ENCODE measurements at regions not wholly inside any gene's neighbourhood (a gene's known extent, or its start where the extent isn't known, plus 50 kb on each side); places are given as distances from the start of the nearest gene placed in this dataset.

- WGBS = no CpG with 5 or more reads among the region's 3 CpGs
- Histone ChIP-seq H3K4me2 (ENCODE audit: low read length, poor library complexity, severe bottlenecking) (no peak overlapping the region), H2BK5ac (ENCODE audit: low read depth, low read length, poor library complexity, severe bottlenecking) (no peak overlapping the region), H3K9me3 (ENCODE audit: control insufficient read depth, low read length) (peaks cover 4% of the 10 kb centered on the region), H2AK5ac (ENCODE audit: low read length, severe bottlenecking) (no peak overlapping the region), H2BK15ac (ENCODE audit: low read depth, poor library complexity, severe bottlenecking) (no peak overlapping the region), H2BK12ac (ENCODE audit: low read length in 2 of 2) (no peak overlapping the region), H4K91ac (ENCODE audit: low read length) (no peak overlapping the region), H3K14ac (ENCODE audit: low read length in 2 of 2) (no peak overlapping the region), H3K27me3 (ENCODE audit: control insufficient read depth in 1 of 2, insufficient read depth in 1 of 2, low read length in 2 of 2) (no peaks in the 10 kb centered on the region), H3K23ac (ENCODE audit: low read length in 2 of 2) (no peak overlapping the region), H3K79me1 (replicated peaks; ENCODE audit: low read length, poor library complexity, severe bottlenecking) (no peaks in the 10 kb centered on the region), H3K4me3 (ENCODE audit: insufficient read depth in 1 of 2, low read depth in 1 of 2, low read length in 2 of 2) (no peak overlapping the region), H3K9ac (ENCODE audit: low read length) (no peak overlapping the region), H3K27ac (ENCODE audit: low read length, poor library complexity, severe bottlenecking) (no peak overlapping the region), H2BK120ac (ENCODE audit: low read depth, low read length) (no peak overlapping the region), H3K4ac (ENCODE audit: low read depth in 1 of 2, low read length in 2 of 2) (no peak overlapping the region), H3K18ac (ENCODE audit: low read depth in 1 of 2, low read length in 2 of 2) (no peak overlapping the region), H3K36me3 (ENCODE audit: control insufficient read depth in 1 of 2, insufficient read depth in 2 of 2, low read depth in 1 of 2, low read length in 2 of 2) (no peaks in the 10 kb centered on the region), H4K8ac (ENCODE audit: low read length) (no peak overlapping the region), H3K4me1 (ENCODE audit: control insufficient read depth, insufficient read depth, low read depth, low read length) (no peaks in the 10 kb centered on the region), H2AFZ (ENCODE audit: low read depth, low read length) (no peak overlapping the region)
- peak; percentile 32 for DNase-seq
Measured at GRCh38 chrX:113644426-113644825, 803.8 kb upstream of the AMOT start.

DNA sequence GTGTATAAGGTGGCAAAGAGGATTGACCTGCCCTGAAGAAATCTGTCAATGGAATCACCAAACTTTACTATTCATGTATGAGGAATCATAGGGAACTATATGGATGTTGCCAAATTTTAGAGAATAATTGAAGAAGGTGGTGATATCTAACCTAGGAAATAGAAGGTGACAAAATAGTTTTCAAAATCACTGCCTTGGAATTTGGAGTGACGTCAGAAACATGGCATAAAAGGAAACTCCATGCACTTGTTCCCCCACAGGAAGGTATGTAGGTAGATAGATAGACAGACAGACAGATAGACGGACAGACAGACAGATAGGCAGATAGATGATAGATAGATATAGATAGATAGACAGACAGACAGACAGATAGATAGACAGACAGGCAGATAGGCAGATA, 793.9 kb upstream of the AMOT start:
- no peaks in the 10 kb centered on the region for H3K4me1 ChIP-seq (ENCODE audit: control insufficient read depth, insufficient read depth, low read depth, low read length)
- H2BK5ac ChIP-seq (ENCODE audit: low read depth, low read length, poor library complexity, severe bottlenecking) = no peak overlapping the region
- 87% methylated on average over 2 of the region's 2 CpGs for WGBS
- H3K23ac ChIP-seq (ENCODE audit: low read length in 2 of 2) = no peak overlapping the region
- H3K14ac ChIP-seq (ENCODE audit: low read length in 2 of 2) = no peak overlapping the region
- no peaks in the 10 kb centered on the region for H3K36me3 ChIP-seq (ENCODE audit: control insufficient read depth in 1 of 2, insufficient read depth in 2 of 2, low read depth in 1 of 2, low read length in 2 of 2)
- H3K4ac ChIP-seq (ENCODE audit: low read depth in 1 of 2, low read length in 2 of 2) = no peak overlapping the region
- no peak overlapping the region for H2BK15ac ChIP-seq (ENCODE audit: low read depth, poor library complexity, severe bottlenecking)
- H3K27ac ChIP-seq (ENCODE audit: low read length, poor library complexity, severe bottlenecking) = no peak overlapping the region
- no peak overlapping the region for H2BK120ac ChIP-seq (ENCODE audit: low read depth, low read length)
- no peaks in the 10 kb centered on the region for H3K79me1 ChIP-seq (replicated peaks; ENCODE audit: low read length, poor library complexity, severe bottlenecking)
- H3K9me3 ChIP-seq (ENCODE audit: control insufficient read depth, low read length) = no peaks in the 10 kb centered on the region
- no peak overlapping the region for H3K4me2 ChIP-seq (ENCODE audit: low read length, poor library complexity, severe bottlenecking)
- no peak overlapping the region for H2AK5ac ChIP-seq (ENCODE audit: low read length, severe bottlenecking)
- H3K9ac ChIP-seq (ENCODE audit: low read length) = no peak overlapping the region
- no peak for DNase-seq
- no peak overlapping the region for H3K18ac ChIP-seq (ENCODE audit: low read depth in 1 of 2, low read length in 2 of 2)
- no peak overlapping the region for H4K8ac ChIP-seq (ENCODE audit: low read length)
- no peak overlapping the region for H2BK12ac ChIP-seq (ENCODE audit: low read length in 2 of 2)
- H2AFZ ChIP-seq (ENCODE audit: low read depth, low read length) = no peak overlapping the region
- peaks cover 0 to 9% of the 10 kb centered on the region in 2 experiments for H3K27me3 ChIP-seq (ENCODE audit: control insufficient read depth in 1 of 2, insufficient read depth in 1 of 2, low read length in 2 of 2)
- H3K4me3 ChIP-seq (ENCODE audit: insufficient read depth in 1 of 2, low read depth in 1 of 2, low read length in 2 of 2) = no peak overlapping the region
- no peak overlapping the region for H4K91ac ChIP-seq (ENCODE audit: low read length)

DNA sequence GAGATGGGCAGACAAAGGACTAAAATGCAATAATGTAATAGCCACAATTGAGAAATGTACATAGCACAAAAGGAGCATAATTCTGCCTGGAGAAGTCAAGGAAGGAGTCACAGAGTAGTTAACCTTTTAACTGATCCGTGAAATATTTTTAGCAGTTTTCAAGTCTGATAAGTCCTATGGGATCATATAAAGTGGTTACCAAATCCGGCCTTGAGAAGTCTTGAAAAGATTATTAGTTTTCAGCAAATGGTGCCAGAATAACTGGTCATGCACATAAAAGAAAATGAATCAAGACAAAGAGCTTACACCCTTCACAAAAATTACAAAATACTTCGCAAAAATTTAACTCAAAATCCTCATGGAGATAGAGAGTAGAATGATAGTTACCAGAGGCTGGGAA, 788.7 kb upstream of the AMOT start:
- no peaks in the 10 kb centered on the region for H3K79me1 ChIP-seq (replicated peaks; ENCODE audit: low read length, poor library complexity, severe bottlenecking)
- no peaks in the 10 kb centered on the region for H3K4me1 ChIP-seq (ENCODE audit: control insufficient read depth, insufficient read depth, low read depth, low read length)
- 100% methylated on average over 1 of the region's 3 CpGs for WGBS
- H2AFZ ChIP-seq (ENCODE audit: low read depth, low read length) = no peak overlapping the region
- no peak overlapping the region for H3K4me2 ChIP-seq (ENCODE audit: low read length, poor library complexity, severe bottlenecking)
- no peak overlapping the region for H3K14ac ChIP-seq (ENCODE audit: low read length in 2 of 2)
- H3K27ac ChIP-seq (ENCODE audit: low read length, poor library complexity, severe bottlenecking) = no peak overlapping the region
- no peak overlapping the region for H2AK5ac ChIP-seq (ENCODE audit: low read length, severe bottlenecking)
- H4K91ac ChIP-seq (ENCODE audit: low read length) = no peak overlapping the region
- no peak overlapping the region for H3K18ac ChIP-seq (ENCODE audit: low read depth in 1 of 2, low read length in 2 of 2)
- H2BK120ac ChIP-seq (ENCODE audit: low read depth, low read length) = no peak overlapping the region
- H2BK5ac ChIP-seq (ENCODE audit: low read depth, low read length, poor library complexity, severe bottlenecking) = no peak overlapping the region
- H3K23ac ChIP-seq (ENCODE audit: low read length in 2 of 2) = no peak overlapping the region
- no peak for DNase-seq
- H2BK12ac ChIP-seq (ENCODE audit: low read length in 2 of 2) = no peak overlapping the region
- H2BK15ac ChIP-seq (ENCODE audit: low read depth, poor library complexity, severe bottlenecking) = no peak overlapping the region
- no peak overlapping the region for H3K4me3 ChIP-seq (ENCODE audit: insufficient read depth in 1 of 2, low read depth in 1 of 2, low read length in 2 of 2)
- H4K8ac ChIP-seq (ENCODE audit: low read length) = no peak overlapping the region
- no peak overlapping the region for H3K4ac ChIP-seq (ENCODE audit: low read depth in 1 of 2, low read length in 2 of 2)
- H3K9ac ChIP-seq (ENCODE audit: low read length) = no peak overlapping the region
- H3K9me3 ChIP-seq (ENCODE audit: control insufficient read depth, low read length) = peaks cover 2% of the 10 kb centered on the region
- peaks cover 0 to 11% of the 10 kb centered on the region in 2 experiments for H3K27me3 ChIP-seq (ENCODE audit: control insufficient read depth in 1 of 2, insufficient read depth in 1 of 2, low read length in 2 of 2)
- H3K36me3 ChIP-seq (ENCODE audit: control insufficient read depth in 1 of 2, insufficient read depth in 2 of 2, low read depth in 1 of 2, low read length in 2 of 2) = no peaks in the 10 kb centered on the region

GRCh38 chrX:113594123-113594841, 753.7 kb upstream of the AMOT start:
- H2AK5ac ChIP-seq (ENCODE audit: low read length, severe bottlenecking) = no peak overlapping the region
- no peaks in the 10 kb centered on the region for H3K4me1 ChIP-seq (ENCODE audit: control insufficient read depth, insufficient read depth, low read depth, low read length)
- H3K4me2 ChIP-seq (ENCODE audit: low read length, poor library complexity, severe bottlenecking) = no peak overlapping the region
- no peak overlapping the region for H2BK5ac ChIP-seq (ENCODE audit: low read depth, low read length, poor library complexity, severe bottlenecking)
- H2AFZ ChIP-seq (ENCODE audit: low read depth, low read length) = no peak overlapping the region
- H3K14ac ChIP-seq (ENCODE audit: low read length in 2 of 2) = no peak overlapping the region
- no peaks in the 10 kb centered on the region for H3K79me1 ChIP-seq (replicated peaks; ENCODE audit: low read length, poor library complexity, severe bottlenecking)
- DNase-seq = no peak
- no peak overlapping the region for H2BK120ac ChIP-seq (ENCODE audit: low read depth, low read length)
- H2BK12ac ChIP-seq (ENCODE audit: low read length in 2 of 2) = no peak overlapping the region
- H2BK15ac ChIP-seq (ENCODE audit: low read depth, poor library complexity, severe bottlenecking) = no peak overlapping the region
- H3K9ac ChIP-seq (ENCODE audit: low read length) = no peak overlapping the region
- no peaks in the 10 kb centered on the region for H3K27me3 ChIP-seq (ENCODE audit: control insufficient read depth in 1 of 2, insufficient read depth in 1 of 2, low read length in 2 of 2)
- no peak overlapping the region for H3K4ac ChIP-seq (ENCODE audit: low read depth in 1 of 2, low read length in 2 of 2)
- H3K27ac ChIP-seq (ENCODE audit: low read length, poor library complexity, severe bottlenecking) = no peak overlapping the region
- WGBS = 98% methylated on average over 4 of the region's 6 CpGs
- H3K4me3 ChIP-seq (ENCODE audit: insufficient read depth in 1 of 2, low read depth in 1 of 2, low read length in 2 of 2) = no peak overlapping the region
- H4K8ac ChIP-seq (ENCODE audit: low read length) = no peak overlapping the region
- no peak overlapping the region for H3K23ac ChIP-seq (ENCODE audit: low read length in 2 of 2)
- no peak overlapping the region for H4K91ac ChIP-seq (ENCODE audit: low read length)
- no peak overlapping the region for H3K18ac ChIP-seq (ENCODE audit: low read depth in 1 of 2, low read length in 2 of 2)
- H3K36me3 ChIP-seq (ENCODE audit: control insufficient read depth in 1 of 2, insufficient read depth in 2 of 2, low read depth in 1 of 2, low read length in 2 of 2) = no peaks in the 10 kb centered on the region
- no peaks in the 10 kb centered on the region for H3K9me3 ChIP-seq (ENCODE audit: control insufficient read depth, low read length)
